Hematopoietic multipotent progenitor cell (in vitro differentiated cells): ENCODE measurements at regions not wholly inside any gene's neighbourhood (a gene's known extent, or its start where the extent isn't known, plus 50 kb on each side); places are given as distances from the start of the nearest gene placed in this dataset.
"Not testable (repeated sequence)": the region's sequence is repeated elsewhere in the genome, so short reads cannot be mapped to it uniquely, and the experiment has no call there.

Experiments
- DNase-seq, 3 donors: peaks; one replicate each; pipeline ENCODE4 v3.0.0-alpha.2; 2011 to 2015; ENCODE audit warnings: low read depth in 2 of 3, low spot score in 2 of 3

DNA sequence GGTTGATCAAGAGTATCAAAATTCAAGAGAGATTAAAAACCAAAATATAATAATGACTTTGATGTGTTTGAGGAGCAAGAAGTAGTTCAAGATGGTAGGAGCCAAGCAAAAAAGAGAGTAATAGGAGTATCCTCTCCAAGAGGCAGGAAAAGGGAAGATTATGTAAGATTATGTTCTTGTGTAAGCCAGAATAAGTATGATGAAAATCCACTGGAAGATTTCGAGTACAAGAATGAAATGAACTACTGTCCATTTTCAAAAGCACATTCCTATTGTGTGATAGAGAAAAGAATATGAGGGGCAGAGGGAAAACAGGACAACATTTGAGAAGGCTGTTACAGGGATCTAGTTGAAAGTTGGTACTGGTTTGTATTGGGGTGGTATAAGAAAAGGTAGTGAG is 659.6 kb upstream of the INTU start:
- no peak for DNase-seq

DNA sequence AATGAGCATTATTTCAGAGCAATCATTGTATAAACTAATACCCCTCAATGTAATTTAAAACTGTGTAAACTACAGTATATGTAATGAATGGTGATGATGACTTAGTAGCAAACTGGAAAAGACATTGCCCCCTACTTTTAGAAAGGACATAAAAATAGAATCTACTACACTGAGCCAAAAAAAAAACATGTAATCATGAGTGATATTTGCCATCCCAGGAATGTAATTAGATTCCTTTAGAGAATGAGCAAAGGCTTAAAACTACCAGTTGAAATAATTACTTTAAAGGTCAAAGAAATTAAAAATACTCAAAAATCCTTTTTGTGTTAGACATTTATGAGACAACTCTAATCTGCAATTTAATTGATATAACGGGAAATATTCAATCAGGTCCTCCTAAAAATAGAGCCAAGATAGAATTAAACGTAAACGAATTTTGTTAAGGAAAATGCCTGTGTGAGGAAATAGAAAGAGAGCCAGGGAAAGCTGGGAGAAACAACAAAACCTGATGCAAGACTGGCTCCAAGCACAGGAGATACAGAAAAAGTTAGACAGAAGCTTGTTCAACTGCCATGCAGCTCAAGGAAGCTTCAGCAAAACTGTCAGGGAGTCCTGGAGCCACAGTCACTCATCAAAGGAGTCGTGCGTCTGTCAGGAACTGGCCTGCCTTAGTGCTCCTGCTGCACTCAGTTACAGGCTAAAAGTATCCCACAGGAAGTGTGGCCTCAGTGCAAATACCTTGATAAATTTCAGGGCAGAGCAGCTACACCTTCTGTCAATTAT is 655.7 kb upstream of the INTU start:
- DNase-seq = no peak

DNA sequence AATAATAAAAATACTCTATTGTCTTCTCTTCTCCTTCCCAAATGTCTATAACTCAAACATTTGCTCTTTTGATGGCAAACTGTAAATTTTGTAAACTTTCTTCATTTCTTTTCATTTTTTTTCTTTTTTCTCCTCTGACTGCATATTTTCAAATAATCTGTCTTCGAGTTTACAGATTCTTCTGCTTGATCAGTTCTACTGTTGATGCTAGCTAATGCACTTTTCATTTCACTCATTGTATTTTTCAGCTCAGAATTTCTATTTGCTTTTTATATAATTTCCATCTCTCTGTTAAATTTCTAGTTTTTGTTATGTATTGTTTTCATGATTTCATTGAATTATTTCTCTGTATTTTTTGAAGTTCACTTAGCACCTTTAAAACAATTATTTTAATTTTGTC is 646.8 kb upstream of the INTU start:
- DNase-seq = no peak

DNA sequence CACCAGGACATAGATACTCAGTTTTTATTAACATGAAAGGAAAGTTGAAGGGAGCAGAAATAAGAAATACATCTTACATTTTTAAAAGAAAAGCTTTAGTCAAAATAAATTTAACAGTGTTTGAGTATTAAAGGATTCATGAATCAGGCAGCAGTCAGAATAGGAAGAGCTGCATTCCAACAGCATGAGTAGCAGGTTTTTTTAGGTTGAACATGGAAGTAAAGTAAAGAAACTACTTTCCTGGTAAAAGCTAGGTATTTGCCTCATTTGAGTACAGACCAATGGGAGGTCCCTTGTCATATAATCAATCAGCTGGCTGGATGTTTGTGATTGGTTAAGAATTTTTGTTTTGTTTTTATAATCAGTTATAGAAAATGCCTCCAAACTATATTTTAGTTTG is 645.9 kb upstream of the INTU start:
- DNase-seq = no peak

DNA sequence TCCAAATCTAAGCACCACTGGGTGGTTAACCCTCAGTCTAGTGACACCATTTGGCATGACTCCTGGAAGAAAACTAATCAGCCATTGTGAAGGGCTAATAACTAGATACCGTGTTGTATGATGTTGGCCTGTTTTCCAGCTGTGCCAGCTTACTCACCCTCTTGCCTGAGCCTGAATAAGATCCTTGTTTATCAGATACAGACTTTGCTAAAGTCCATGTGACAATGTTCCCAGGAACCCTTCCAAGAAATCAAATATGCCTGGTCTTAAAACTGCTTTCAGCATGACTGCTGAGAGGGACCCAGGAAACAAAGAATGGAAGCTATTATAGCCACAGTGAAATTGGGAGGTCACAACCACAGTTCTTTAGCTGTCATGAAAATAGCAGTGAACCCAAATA is 640.8 kb upstream of the INTU start:
- DNase-seq = no peak

DNA sequence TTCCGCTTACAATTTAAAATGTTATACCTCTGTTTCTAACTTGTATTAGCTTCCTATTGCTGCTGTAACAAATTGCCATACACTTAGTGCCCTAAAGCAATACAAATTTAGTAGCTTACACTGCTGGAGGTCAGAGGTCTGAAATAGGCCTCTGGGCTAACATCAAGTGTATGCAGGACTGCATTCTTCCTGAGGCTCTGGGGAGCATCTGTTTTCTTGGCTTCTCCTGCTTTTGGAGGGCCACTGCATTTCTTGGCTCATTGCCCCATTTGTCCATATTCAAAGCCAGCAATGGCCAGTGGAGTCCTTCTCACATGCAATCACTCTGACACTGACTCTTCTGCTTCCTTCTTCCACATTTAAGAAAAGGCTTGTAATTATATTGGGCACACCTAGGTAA is 639.8 kb upstream of the INTU start:
- DNase-seq = no peak

DNA sequence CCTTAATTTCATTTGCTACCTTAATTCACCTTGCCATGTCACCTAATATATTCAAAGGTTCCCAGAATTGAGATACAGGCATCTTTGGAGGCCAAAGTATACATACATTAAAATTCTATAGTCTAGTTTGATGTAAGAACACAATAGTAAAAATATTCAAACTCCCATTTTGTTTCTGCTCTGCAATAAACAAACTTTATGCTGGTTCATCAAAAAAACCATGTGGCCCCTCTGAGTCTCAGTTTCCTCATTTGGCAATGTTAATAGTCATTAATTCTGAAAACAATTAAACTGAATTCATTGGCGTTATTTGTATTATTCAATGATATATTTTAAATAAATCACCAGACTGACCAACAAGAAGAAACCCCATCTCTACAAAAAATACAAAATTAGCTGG is 639.4 kb upstream of the INTU start:
- no peak for DNase-seq

DNA sequence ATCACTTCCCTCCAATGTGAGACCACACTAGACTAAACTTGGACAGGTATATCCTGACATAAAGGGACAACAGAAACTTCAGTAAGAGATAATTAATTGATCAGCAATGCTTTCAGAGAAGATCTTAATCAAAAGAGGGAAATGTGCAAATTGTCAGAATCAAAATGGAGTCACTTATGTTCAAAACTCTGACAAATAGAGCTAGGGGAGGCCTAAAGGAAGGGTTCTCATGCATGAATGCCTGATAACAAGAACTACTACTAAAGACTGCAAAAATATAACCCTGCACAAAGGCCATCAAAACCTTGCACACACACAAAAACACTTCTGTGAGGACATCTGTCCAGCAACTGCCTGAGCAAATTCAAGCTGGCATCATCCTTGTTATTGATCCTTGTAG is 637.5 kb upstream of the INTU start:
- DNase-seq = no peak

DNA sequence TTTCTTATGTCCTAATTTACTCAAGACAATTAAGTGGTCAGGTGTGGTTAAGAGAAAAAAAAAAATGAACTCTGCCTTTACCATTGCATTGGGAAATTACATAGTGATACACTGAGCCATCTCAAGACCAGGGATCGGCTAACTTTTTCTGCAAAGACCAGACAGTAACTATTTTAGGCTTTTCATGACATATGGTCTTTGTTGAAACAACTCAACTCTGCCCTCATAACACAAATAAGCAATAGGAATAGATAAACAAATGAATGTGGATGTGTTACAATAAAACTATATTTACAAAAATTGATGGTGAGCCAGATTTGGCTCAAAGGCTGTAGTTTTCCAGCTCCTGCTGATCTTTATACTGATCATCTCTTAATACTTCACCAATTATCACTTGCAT is 632.6 kb upstream of the INTU start:
- DNase-seq = no peak

DNA sequence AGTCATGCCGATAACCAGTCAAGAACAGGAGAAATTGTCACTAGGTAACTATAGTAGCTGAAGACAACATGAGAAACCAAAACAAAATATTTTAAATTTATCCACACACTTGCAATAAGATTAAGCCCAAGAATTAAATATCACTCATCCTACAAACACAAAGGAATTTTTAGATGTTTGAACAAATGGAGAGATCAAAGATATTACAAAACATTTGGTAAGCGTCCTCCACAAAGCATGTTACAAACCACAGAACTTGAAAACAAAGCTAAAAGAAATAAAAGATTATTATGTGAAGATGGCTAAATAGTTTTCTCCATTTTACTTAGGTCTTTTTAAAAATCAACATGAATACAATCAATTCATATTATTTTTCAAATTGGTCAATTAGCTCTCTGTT is 631.9 kb upstream of the INTU start:
- no peak for DNase-seq

DNA sequence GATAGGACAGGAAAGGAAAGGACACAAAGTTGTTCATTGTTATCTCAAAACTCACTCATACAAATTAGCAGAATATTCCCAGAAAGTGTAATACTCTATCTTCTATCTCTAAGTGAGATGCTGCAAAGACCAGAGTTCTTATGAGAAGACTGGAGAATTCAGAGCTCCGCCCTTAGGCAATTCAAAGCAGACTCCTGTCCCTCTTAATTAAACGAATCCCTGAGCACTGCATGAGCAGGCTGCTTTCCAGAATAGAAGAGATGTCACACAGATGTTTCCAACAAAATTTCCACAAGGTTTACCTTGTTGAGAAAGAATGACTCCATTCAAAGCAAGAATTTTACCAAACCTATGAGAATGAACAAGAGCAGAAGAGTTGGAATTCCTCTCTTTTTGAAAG is 630.8 kb upstream of the INTU start:
- DNase-seq = no peak

DNA sequence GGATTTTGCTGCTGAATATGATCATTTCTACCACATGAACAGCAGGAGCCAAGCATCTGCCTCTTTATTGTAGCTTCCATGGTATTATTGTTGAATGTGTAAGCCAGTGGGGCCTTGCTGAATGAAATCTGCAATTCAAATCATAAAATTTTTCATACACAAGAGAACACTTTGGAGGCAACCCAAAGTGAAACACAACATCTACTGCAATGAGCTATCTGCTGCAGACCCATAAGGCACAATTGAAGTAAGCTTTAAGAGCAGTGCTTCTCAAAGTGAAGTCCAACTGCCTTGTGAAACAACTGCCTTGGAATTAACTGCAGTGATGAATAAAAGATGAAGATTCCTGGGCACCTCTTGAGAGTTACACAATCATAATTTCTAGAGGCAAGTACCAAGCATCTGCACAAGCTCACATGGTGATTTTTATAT is 626.3 kb upstream of the INTU start:
- no peak for DNase-seq

DNA sequence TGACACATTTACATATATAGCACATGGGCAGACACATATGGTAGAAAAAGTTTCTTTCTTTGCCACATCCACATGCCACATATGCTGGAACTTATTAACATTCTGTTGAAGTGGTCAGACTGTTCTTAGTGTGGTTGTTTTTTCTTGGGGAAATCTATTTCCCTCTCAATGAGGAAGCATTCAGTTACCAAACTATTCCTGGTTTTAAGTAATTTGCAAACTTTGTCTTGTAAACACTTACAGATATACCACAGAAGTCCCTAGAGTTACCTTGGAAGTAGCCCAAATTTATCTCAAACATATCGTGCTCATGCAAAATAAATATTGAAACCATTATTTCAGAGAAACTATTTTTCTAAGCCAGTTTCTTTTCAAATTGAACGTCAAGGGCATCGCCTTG is 625.5 kb upstream of the INTU start:
- no peak for DNase-seq

DNA sequence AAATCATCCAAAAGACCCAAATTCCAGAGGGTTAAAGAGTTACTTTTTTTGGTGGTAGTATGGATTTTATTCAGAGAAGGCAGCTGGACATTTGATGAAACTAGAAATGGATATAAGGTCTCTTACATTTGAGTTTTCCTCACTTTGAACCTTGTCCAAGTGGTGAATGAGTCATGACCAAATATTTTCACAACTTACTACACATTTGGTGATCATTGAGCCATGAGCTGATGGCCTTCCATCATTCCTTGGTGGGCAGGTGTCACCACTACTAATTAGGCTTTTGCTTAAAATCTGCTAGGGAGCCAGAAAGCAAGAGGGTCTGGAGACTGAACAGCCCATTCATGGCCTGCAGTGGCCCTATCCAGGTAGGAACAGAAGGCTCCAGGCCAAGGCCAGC is 620.2 kb upstream of the INTU start:
- no peak for DNase-seq

DNA sequence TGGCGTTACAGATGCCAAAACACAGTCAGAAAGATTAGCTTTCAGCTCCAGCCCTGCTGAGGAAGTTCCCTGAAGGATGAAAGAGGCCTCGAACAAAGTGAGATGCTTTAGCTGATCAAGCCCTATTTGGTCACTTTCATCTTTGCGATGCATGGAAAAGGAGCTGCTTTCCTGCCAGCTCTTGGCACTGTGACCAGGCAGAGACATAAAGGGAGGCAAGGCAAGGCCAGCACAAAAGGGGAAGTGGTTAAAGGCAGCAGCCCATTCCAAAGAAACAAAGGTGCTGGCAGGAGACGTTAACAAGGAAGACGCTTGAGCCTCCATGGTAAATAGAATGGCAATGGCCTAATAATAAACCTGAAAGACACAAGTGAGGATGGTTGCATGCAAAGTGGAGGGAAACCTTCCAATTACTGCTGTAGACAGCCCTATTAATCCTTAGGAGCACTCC is 617.1 kb upstream of the INTU start:
- DNase-seq = no peak

DNA sequence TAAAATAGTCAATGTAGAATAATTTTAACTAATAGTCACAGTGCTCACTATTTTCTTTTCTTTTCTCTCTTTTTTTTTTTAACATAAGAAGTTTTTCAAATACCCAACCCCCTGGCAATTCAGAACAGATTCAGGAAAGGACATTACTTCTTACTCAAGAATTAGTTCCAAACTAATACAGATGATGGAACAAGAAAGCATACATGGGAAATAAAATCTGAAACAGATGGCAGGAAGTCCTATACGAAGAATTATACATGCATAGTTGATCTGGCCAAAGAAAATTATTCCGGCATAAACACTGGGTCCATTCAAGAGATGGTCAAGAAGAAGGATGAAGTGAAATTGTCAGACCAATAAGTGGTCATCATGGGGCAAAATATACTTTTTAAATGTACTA is 614.4 kb upstream of the INTU start:
- DNase-seq = no peak

DNA sequence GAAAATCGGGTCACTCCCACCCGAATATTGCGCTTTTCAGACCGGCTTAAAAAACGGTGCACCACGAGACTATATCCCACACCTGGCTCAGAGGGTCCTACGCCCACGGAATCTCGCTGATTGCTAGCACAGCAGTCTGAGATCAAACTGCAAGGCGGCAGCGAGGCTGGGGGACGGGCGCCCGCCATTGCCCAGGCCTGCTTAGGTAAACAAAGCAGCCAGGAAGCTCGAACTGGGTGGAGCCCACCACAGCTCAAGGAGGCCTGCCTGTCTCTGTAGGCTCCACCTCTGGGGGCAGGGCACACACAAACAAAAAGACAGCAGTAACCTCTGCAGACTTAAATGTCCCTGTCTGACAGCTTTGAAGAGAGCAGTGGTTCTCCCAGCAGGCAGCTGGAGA is 611.9 kb upstream of the INTU start:
- not testable (repeated sequence) for DNase-seq

DNA sequence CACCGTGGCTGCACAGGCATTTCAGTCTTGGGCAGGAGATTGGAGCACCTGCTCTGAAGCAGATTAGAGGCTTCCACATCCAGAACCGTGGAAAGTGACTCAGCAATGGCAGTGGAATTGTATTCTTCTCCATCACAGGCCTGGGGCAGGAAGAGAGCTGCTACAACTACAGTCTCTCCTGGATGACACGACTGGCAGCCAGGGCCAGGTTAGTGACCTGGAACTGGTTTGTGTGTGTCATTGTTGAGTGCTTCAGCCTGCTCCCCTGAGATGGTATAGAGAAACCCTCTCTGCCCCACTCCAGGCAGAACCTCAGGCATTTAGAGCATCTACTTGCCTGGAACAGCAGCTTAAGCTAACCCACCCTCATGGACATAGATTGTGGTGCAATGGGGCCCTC is 596.5 kb upstream of the INTU start:
- DNase-seq = no peak

DNA sequence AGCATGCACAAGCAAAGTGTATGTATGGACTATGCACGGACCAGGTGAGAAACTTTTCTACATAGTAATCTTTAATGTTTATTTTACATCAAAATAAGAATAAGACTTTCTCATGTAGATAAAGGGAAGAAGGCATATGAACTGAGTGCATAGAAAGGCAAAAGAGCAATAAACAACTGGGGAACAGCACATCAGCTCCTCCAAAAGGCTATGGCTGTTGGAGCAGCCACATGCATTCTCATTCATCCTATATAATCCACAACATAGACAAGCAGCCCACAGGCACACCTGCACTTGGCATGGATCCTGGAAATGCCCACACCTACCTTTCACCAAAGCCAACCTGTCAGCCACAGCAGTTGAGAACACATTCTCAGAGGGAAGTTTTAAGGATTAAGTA is 586.9 kb upstream of the INTU start:
- no peak for DNase-seq

DNA sequence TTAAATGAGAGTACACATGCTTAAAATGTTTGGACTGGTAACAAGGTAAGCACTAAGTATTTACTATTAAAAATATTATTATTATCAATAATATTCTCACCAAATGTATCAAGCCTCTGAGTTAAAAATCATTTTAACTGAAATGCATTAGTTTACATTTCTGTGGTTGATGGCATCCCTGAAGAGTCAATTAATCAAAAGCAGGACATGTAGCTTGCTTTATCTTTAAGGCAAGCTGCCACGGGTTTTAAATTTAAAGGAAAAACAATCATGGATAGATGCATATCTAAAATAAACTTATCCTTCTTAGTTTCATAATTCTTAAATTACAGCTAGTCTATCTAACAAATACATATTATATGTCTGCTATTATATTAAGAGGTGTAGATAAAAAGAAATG is 584.8 kb upstream of the INTU start:
- no peak for DNase-seq

DNA sequence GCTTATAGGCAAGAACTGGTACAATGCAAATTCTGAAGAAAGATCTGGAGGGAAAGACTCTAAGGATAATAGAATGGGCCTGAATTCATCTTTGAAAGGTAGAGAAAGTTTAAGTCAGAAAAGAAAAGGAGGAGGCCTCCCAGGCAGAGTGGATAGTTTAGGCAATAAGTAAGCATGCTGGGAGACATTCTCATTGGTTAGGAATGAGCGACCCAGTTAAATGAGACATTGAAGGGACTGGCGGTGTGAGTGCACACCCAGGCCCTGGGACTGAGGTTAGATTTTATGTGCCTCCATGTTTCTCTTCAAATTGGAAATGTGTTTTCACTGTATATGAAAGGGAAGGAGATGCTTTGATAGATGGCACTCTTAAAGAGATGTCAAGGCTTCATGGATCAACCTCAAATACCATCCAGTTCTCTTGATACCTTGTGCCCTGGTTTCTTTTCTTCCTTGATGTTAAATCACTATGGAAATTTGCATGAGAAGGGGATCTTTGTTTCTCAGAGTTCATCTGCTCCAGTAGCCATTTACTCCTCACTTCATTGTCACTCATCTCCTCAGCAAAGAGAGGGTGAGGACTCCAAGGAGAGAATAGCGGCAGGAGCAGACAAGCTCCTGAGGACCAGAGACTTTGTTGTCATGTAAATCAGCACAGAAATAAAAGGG is 584.2 kb upstream of the INTU start:
- DNase-seq = no peak

DNA sequence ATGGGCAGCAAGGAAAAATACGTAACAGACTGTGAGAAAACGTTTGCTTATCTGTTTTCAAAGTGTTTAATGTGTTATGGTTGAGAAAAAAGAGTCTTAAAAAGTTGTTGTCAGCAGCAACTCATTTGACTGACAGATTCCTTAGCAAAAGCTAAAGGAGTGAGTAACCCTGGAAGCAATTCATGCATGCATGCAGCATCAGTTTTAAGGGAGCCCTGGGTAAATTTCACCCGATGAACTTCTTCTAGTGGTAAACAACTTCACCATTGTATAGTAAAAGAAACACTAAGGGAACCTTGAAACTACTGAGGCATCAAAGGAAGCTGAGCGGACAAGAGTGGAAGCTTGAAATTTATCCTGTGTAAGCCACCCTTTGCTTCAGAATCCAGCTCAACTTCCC is 583.2 kb upstream of the INTU start:
- no peak for DNase-seq

DNA sequence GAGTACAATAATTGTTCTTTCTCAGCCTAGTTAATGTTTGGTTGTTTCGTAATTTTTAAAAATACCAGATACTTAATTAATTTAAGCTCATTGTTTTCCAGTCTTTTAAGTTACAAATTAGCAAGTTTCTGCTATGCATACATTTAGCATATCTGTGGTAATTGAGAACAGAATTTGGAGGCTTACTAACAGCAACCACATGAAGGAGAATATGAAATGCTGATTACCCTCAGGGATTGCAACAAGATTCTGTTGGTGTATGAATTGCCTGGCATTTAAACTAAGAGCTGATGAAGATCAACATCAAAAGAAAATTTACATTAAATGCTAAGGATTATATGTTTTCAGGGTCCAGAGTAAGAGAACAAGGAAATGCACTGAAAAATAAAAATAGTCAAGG is 580.0 kb upstream of the INTU start:
- DNase-seq = no peak
